HS-5 (cell line): ENCODE measurements at regions not wholly inside any gene's neighbourhood (a gene's known extent, or its start where the extent isn't known, plus 50 kb on each side); places are given as distances from the start of the nearest gene placed in this dataset.

Experiments used
- DNase-seq: peaks from one replicate; pipeline ENCODE4 v3.0.0-alpha.2; 2012; ENCODE audit warnings: low read depth

- peak; percentile 22 for DNase-seq
Observed at GRCh38 chr7:112594397-112594796, 113.6 kb downstream of the LSMEM1 start.

- no peak for DNase-seq
Observed at GRCh38 chr7:112596260-112596659, 115.5 kb downstream of the LSMEM1 start.

GRCh38 chr7:112596981-112597380 is 116.2 kb downstream of the LSMEM1 start:
- no peak for DNase-seq

DNA sequence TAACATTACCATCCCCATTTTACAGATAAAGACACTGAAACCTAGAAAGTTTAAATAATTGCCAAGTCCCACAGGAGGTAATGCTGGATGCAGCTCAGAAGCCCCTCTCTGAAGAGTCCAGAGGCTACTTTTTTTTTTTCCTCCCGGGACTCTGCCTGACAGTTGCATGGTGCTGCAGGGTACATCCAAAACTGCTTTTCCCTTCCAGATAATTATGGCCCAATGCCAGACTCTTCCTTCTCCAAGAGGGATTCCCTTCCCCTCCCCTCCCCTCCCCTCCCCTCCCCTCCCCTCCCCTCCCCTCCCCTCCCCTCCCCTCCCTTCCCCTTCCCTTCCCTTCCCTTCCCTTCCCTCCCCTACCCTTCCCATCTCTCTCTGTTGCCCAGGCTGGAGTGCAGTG is 122.9 kb downstream of the LSMEM1 start:
- DNase-seq: no peak

DNA sequence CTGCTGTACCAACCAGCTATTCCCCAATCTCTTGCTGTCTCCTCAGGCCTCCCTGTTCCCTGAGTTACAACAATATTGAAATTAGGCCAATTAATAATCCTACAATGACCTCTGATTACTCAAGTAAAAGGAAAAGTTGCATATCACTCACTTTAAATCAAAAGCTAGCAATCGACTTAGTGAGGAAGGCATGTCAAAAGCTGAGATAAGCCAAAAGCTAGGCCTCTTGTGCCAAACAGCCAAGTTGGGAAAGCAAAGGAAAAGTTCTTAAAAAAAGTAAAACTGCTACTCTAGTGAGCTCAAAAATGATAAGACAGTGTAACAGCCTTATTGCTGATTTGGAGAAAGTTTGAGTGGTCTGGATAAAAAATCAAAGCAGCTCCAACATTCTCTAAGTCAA is 129.8 kb downstream of the LSMEM1 start:
- no peak for DNase-seq

- DNase-seq: no peak
Observed at GRCh38 chr7:112615701-112616100, 134.9 kb downstream of the LSMEM1 start.

GRCh38 chr7:112616295-112616694 is 135.5 kb downstream of the LSMEM1 start:
- DNase-seq: no peak

DNA sequence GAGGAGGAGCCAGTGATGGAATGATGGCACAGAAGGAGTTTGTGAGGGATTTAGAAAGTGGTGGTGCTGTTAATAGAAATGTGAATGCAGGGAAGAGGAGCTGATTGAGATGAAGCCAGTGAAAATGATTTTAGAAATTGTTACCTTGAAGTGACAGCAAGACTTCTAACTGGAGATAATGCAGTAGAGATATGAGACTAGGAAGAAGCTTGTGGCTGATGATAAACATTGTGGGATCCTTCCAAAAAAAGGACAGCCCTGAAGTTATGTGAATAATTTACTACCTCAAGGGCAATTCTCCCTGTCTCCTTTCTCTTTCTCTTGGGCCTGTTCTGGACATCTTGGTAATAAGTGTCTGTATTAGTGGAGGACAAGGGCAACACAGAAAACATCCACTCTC is 138.6 kb downstream of the LSMEM1 start:
- DNase-seq: no peak

DNA sequence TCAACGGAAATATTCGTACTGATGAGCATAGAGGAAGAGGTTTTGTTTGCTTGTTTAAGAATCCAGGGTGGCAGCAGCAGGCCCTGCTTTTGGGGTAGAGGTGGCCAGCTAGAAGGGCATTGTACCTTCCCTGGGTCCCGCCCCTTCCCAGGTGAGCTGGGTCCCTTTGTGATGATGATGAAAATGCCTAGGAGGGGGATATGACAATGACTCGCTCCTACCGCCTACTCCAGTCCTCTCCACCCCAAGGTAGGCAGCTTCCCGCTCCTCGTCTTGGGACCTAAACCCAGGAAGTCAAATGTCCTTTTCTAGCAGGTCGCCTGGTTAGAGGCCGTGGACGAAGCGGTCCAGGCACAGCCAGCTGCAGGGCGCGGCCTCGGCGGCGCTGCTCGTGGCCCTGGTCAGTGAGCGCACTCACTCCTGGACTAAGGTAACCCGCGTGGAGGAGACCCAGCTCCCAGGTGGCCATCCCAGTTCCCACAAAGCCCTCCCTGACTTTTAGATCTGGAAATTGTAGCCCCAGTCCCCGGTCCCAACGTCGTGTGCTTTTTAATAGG is 141.4 kb downstream of the LSMEM1 start:
- no peak for DNase-seq

DNA sequence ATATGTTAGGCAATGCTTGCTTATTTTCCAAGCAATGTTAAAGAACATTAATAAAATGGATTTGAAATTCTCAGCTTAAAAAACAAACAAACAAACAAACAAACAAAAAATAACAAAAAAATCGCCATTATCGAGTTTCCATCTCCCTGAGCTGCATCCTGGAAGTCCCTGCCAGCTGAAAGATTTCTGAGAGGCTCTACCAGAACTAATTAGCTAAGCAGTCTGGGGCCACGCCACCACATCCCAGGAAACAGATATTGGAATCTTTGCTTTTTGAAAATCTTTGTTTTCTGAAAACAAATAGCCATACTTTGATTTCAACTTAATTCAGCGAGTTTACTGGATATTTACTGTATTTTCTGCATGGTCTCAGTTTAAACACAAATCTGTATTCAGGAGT is 143.6 kb downstream of the LSMEM1 start:
- DNase-seq: no peak

- DNase-seq: no peak
Observed at GRCh38 chr7:112630565-112630964, 149.8 kb downstream of the LSMEM1 start.

DNA sequence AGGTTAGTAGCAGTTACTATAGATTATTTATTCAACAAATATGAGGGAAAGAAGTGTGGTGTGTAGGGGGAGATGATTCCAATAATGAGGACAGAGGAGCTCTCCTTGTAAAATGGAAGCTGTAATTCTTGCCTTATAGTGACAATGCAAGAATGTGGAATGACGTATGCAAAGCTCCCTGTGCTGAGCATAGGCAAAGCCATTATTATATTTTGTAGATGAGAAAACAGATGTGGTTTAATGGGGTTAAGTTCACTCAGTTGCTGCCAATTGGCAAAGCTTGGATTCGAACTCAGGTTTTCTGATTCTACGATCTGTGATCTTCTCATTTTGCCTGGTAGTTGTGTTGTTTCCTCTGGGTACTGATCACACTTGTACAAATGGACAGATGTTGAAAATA is 153.3 kb downstream of the LSMEM1 start:
- no peak for DNase-seq

DNA sequence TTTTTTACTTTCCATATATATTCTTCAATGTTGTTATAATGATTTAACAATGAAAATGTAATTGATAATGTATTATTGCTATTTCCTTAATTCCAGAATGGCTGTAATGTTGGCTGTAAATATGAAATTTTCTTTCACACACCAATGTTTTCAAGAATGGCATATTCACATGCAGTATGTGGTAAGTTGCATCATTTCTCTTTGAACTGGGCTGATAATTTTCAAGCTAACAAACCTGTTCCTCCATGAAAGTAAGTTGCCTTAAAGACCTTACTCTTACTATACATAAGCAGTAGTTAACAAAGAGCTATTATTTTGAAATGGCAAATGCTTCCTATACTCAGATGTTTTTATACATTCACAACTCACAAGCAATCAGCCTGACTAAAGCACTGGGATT is 154.5 kb downstream of the TMEM168 start:
- DNase-seq: no peak

DNA sequence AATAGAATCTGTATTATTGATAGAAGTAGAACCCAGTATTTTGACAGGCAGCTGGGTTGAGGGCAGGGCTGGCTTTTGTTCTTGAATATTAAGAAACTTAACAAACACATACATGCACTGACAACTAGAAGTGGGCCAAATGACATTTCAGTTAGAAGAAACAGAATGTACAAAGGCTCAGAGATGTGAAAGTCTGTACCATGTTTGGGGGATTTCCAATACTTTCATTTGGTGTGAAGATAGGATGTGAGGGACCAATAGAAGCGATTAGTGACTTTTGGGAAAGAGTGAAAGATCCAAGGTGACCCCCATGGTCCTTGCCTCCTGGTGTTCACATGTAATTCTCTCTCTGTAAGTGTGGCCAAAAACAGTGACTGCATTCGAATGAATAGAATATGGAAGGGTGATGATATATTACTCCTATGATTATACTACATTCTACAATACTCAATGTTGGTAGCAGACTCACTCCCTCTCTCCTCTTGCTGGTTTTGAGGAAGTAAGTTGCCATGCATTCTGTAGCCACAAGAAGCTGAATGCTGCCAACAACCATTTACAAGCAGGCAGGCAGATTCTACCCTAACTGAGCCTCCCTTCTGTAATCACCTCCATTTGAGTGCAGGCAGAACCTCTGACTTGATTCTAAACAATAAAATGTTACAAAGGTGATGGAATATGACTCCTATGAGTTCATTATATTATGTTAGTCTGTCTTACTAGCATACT is 151.4 kb downstream of the TMEM168 start:
- DNase-seq: no peak

DNA sequence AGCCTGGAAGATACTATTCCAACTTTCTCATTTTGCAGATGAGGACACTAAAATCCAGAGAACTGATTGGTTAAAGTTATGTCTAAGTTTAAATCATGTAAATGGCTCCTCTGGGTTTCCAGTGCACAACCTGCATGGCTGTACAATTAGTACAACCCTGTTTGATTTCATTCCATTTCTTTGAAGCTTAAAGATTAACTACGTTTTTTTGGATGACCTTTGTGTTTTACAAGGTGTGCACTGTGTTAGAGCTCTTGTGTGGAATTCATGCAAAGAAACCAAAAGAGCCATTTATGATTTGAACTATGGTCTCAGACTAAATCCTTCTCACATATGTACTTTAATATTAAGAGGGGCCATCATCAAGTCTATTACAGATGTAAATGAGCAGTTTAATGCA is 149.5 kb downstream of the TMEM168 start:
- DNase-seq: no peak

DNA sequence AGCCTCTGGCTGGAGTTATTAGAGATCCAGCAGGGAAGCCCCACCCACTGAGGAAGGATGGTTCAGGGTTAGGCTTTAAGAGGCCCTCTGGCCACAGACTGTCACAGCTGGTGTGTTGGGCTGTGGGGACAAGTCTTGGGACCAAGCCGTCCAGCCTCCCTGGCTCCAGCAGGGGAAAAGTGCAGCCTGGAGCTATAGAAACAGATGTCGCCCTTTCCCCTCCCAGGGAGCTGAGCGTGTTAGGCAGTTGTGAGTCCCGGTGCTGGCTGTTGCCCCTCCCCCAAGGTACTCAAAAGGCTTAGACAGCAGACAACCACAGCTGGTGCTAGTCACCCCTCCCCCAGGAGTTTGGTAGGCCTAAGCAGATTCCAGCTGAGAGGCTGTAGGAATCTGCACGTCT is 143.4 kb downstream of the TMEM168 start:
- no peak for DNase-seq

GRCh38 chr7:112648781-112649180 is 141.4 kb downstream of the TMEM168 start:
- no peak for DNase-seq

DNA sequence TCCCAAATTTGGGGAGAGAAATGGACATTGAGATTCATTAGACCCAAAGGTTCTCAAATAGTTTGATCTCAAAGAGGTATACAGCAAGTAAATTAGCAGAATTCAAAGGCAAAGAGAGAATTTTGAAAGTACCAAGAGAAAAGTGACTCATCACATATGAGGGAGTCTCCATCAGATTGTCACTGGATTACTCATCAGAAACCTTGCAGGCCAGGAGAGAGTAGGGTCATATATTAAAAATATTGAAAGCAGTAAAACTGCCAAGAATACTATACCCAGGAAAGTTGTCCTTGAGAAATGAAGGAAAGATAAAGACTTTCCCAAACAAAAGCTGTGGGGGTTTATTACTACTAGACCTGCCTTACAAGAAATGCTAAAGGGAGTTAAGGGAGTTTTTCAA is 140.6 kb downstream of the TMEM168 start:
- DNase-seq: no peak

DNA sequence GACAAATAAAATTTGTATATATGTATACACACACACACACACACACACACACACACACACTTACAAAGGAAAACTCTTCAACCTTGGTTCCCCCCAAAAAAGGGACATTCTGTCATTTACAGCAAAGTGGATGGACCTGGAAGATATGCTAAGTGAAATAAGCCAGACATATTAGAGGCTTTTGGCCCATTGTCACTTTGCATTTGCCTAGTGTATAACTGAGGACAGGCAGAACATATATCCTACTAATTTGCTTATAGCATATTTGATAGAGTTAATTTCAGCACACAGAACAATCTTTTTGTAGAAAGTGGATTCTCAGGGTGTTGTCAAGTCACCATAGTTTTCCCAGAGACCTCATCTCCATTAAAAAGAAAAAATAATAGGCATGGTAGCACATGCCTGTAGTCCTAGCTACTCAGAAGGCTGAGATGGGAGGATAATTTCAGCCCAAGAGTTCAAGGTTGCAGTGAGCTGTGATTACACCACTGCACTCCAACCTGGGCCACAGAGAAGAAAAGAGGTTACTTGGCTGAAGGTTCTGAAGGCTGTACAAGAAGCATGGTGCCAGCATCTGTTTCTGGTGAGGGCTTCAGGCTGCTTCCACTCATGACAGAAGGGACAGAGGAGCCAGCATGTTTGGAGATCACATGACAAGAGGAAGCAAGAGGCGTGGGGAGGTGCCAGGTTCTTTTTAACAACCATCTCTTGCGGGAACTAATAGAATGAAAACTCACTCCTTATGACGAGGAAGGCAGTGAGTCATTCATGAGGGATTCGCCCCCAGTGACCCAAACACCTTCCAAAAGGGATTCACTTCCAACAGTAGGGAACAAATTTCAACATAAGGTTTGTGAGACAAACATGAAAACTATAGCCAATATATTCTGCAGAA is 135.6 kb downstream of the TMEM168 start:
- DNase-seq: no peak

DNA sequence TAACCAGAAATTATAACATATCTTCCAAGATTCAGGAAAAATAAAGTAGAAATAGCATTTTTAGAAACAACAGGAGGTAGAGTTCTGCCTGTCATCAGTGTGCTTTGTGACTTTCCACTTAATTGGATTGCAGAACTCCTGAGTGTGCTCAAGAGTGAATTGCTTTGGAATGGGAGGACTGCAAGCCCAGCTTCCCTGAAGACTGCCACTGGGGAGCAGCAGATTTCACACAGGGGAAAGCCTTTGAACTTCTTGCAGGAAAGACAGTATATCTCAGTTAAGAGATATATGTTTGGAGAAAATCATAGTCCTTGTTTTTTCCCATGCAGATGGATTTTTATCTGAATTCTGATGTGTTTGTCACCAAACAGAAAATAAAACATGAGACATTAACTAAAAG is 124.5 kb downstream of the TMEM168 start:
- no peak for DNase-seq

DNA sequence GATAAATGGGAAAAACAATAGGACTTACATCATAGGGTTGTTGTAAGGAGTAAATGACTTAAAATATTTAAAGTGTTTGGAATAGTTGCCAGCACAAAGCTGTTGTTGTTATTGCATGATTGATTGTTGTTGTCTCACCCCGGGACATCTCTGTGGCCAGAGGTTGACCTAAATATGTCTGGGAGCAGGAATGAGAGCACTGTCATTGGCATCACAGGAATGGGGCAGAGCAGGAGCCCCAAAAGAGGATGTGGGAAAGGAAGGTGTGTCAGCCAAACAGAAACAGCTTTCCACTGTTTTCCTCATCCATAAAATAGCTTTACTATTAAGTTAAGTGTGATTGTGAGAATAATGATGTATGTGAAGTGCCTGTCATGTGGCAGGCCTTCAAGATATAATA is 121.6 kb downstream of the TMEM168 start:
- no peak for DNase-seq

- DNase-seq: no peak
Observed at GRCh38 chr7:112669306-112669705, 120.9 kb downstream of the TMEM168 start.

- no peak for DNase-seq
Observed at GRCh38 chr7:112670193-112670592, 120.0 kb downstream of the TMEM168 start.
